Sigmoid colon (tissue), 6 donors: ENCODE measurements at regions not wholly inside any gene's neighbourhood (a gene's known extent, or its start where the extent isn't known, plus 50 kb on each side); places are given as distances from the start of the nearest gene placed in this dataset.

Experiments
- DNase-seq: peaks from one replicate; pipeline ENCODE4 v3.0.0-alpha.2; 2019
- H3K27ac ChIP-seq, 4 donors: fragments of 200-600 bp; sonication (generic); one replicate each; pipeline ENCODE4 v1.5.1; 2016 to 2019; ENCODE audit warnings: mild to moderate bottlenecking in 1 of 4
- H3K27me3 ChIP-seq, 3 donors: fragments of 200-600 bp; sonication (generic); one replicate each; pipeline ENCODE4 v1.5.1; 2019; ENCODE audit warnings: mild to moderate bottlenecking in 1 of 3
- H3K36me3 ChIP-seq, 4 donors: fragments of 200-600 bp; sonication (generic); one replicate each; pipeline ENCODE4 v1.5.1; 2016 to 2019
- H3K4me1 ChIP-seq, 4 donors: fragments of 200-600 bp; sonication (generic); one replicate each; pipeline ENCODE4 v1.5.1; 2017 to 2019
- H3K4me3 ChIP-seq, 4 donors: fragments of 200-600 bp; sonication (generic); one replicate each; pipeline ENCODE4 v1.5.1; 2017 to 2019; ENCODE audit warnings: mild to moderate bottlenecking in 2 of 4, moderate library complexity in 1 of 4
- H3K9me3 ChIP-seq, 4 donors: fragments of 200-600 bp in 3 of 4; sonication (generic) in 3 of 4; one replicate each; pipeline versions ENCODE4 v1.5.1 to v1.6.1; 2013 to 2019
- CTCF ChIP-seq, 4 experiments: fragments of 450-650 bp in 3 of 4; fragments of 200-600 bp in 1 of 4; IDR thresholded peaks; one replicate each; pipeline ENCODE4 v1.5.1; 2016 to 2019; ENCODE audit warnings: antibody characterized with exemption in 4 of 4, mild to moderate bottlenecking in 3 of 4, moderate library complexity in 2 of 4
- EP300 ChIP-seq, 4 donors: sonication (generic); formaldehyde crosslinking; IDR thresholded peaks; one replicate each; pipeline ENCODE4 v1.6.1; 2017; ENCODE audit warnings: antibody characterized with exemption in 4 of 4
- POLR2A ChIP-seq, 2 donors: fragments of 450-650 bp; IDR thresholded peaks; one replicate each; pipeline ENCODE4 v1.6.1; 2016; ENCODE audit warnings: antibody characterized with exemption in 2 of 2, mild to moderate bottlenecking in 2 of 2, moderate library complexity in 2 of 2
- POLR2AphosphoS5 ChIP-seq, 4 donors: sonication (generic); formaldehyde crosslinking; IDR thresholded peaks; one replicate each; pipeline ENCODE4 v1.6.1; 2017; ENCODE audit warnings: antibody characterized with exemption in 4 of 4
- WGBS, 2 donors: extraction: QIAGEN DNeasy Blood & Tissue Kit; methylation state at CpG; one replicate each; pipeline ENCODE4 v1.1.7; 2013; 5-methylcytosine and 5-hydroxymethylcytosine counted together
- intact Hi-C: fragments of 100-400 bp; cut with DNase I; formaldehyde crosslinking; loops from one replicate; pipeline ENCODE4 v1.15.1; 2023
- donor health status: healthy with polysubstance abuse.
- donor health status: healthy.

GRCh38 chrX:141443922-141444321 lies 140.6 kb downstream of the SPANXA1 start:
- no peak overlapping the region for H3K4me3 ChIP-seq
- no peaks in the 10 kb centered on the region for H3K9me3 ChIP-seq
- H3K27ac ChIP-seq = no peak overlapping the region
- no peaks in the 10 kb centered on the region for H3K36me3 ChIP-seq
- intact Hi-C loops = no loop called here
- TF ChIP-seq CTCF (IDR thresholded peaks at IDR 0.05) (no peak), EP300 (IDR thresholded peaks at IDR 0.05) (no peak)
- WGBS, 2 donors = 90 to 91% methylated on average over 2 of the region's 2 CpGs
- H3K4me1 ChIP-seq = no peaks in the 10 kb centered on the region
- DNase-seq = no peak
- H3K27me3 ChIP-seq = no peaks in the 10 kb centered on the region

DNA sequence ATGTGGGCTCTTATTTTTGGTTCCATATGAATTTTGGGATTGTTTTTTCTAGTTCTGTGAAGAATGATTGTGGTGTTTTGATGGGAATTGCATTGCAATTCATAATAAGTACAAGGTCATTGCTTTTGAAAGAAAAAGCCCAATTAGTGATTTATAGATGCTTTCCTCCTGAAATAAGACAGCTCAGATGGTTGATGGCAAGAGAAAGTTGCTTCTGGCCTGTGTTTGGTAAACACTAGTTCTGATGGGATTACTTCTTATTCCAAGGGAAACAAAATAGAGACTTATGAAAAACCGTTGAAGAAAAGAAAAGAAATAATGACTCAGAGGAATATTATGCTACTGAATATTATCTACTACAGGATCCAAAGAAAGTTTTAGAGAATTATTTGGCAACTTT lies 144.9 kb downstream of the SPANXA1 start:
- Histone ChIP-seq H3K27ac (no peak overlapping the region), H3K36me3 (no peaks in the 10 kb centered on the region), H3K4me3 (no peak overlapping the region), H3K4me1 (no peaks in the 10 kb centered on the region), H3K9me3 (no peaks in the 10 kb centered on the region), H3K27me3 (no peaks in the 10 kb centered on the region)
- TF ChIP-seq POLR2A (IDR thresholded peaks at IDR 0.05) = no peak
- no peak for TF ChIP-seq CTCF (IDR thresholded peaks at IDR 0.05)
- TF ChIP-seq EP300 (IDR thresholded peaks at IDR 0.05) = no peak
- no peak for TF ChIP-seq POLR2AphosphoS5 (IDR thresholded peaks at IDR 0.05)
- intact Hi-C loops = no loop called here
- 69 to 77% methylated on average over 1 of the region's 1 CpG for WGBS, 2 donors
- DNase-seq = no peak

GRCh38 chrX:141415889-141416288 lies 168.6 kb downstream of the SPANXA1 start:
- H3K4me3 ChIP-seq = no peak overlapping the region
- intact Hi-C loops = no loop called here
- H3K27me3 ChIP-seq = no peaks in the 10 kb centered on the region
- 82 to 93% methylated on average over 1 of the region's 1 CpG for WGBS, 2 donors
- no peaks in the 10 kb centered on the region for H3K4me1 ChIP-seq
- no peak for DNase-seq
- H3K36me3 ChIP-seq = no peaks in the 10 kb centered on the region
- no peak for TF ChIP-seq POLR2A (IDR thresholded peaks at IDR 0.05)
- TF ChIP-seq CTCF (IDR thresholded peaks at IDR 0.05) = no peak
- no peak for TF ChIP-seq POLR2AphosphoS5 (IDR thresholded peaks at IDR 0.05)
- no peak for TF ChIP-seq EP300 (IDR thresholded peaks at IDR 0.05)
- H3K9me3 ChIP-seq = no peaks in the 10 kb centered on the region
- no peak overlapping the region for H3K27ac ChIP-seq

DNA sequence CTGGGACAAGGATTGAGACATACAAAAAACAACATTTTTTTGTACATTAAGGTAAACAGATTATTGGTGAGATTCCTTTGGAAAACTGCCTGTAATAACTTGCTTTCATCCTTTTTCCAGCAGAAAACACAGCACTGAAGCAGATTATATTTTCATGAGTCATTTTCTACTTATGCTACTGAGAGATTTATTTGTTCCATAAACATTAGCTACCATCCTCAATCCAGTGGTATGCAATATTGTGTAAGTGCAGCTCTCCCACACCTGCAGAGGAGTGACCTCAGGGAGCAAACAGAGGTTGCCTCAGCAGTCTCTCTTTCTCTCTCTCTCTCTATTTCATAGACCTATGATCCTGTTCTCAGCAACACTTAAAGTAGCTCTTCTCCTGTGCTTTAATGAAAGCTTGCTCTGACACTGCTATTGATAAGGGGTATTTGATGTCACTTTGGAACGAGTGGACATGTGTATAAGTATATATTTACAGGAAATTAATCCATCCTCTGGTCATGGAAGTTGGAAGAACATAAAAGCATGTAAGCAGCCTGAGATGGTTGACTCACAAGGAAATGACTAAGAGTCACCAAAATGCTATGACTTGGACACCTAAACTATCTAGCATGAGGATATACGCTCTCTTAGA lies 163.7 kb upstream of the SPANXC start:
- no peaks in the 10 kb centered on the region for H3K9me3 ChIP-seq
- intact Hi-C loops = no loop called here
- no peaks in the 10 kb centered on the region for H3K4me1 ChIP-seq
- H3K27me3 ChIP-seq = no peaks in the 10 kb centered on the region
- TF ChIP-seq CTCF (IDR thresholded peaks at IDR 0.05) (no peak), EP300 (IDR thresholded peaks at IDR 0.05) (no peak), POLR2AphosphoS5 (IDR thresholded peaks at IDR 0.05) (no peak), POLR2A (IDR thresholded peaks at IDR 0.05) (no peak)
- no peak overlapping the region for H3K27ac ChIP-seq
- no peak overlapping the region for H3K4me3 ChIP-seq
- no peaks in the 10 kb centered on the region for H3K36me3 ChIP-seq
- DNase-seq = no peak
- 1 to 52% methylated on average over 2 of the region's 2 CpGs for WGBS, 2 donors

- H3K27ac ChIP-seq = no peak overlapping the region
- H3K4me3 ChIP-seq = no peak overlapping the region
- intact Hi-C loops = no loop called here
- DNase-seq = no peak
- WGBS, 2 donors = 86 to 96% methylated on average over 1 of the region's 1 CpG
- no peaks in the 10 kb centered on the region for H3K9me3 ChIP-seq
- no peaks in the 10 kb centered on the region for H3K36me3 ChIP-seq
- no peaks in the 10 kb centered on the region for H3K27me3 ChIP-seq
- no peaks in the 10 kb centered on the region for H3K4me1 ChIP-seq
- TF ChIP-seq POLR2AphosphoS5 (IDR thresholded peaks at IDR 0.05) (no peak), CTCF (IDR thresholded peaks at IDR 0.05) (no peak), POLR2A (IDR thresholded peaks at IDR 0.05) (no peak), EP300 (IDR thresholded peaks at IDR 0.05) (no peak)
Measured at GRCh38 chrX:141405486-141405852, 163.2 kb upstream of the SPANXC start.
